Ovary (tissue), 7 donors: ENCODE measurements at regions not wholly inside any gene's neighbourhood (a gene's known extent, or its start where the extent isn't known, plus 50 kb on each side); places are given as distances from the start of the nearest gene placed in this dataset.

Source experiments
- DNase-seq, 5 donors: peaks; one replicate each; pipeline ENCODE4 v3.0.0-alpha.2; 2019 to 2020
- H3K27ac ChIP-seq, 2 donors: fragments of 200-600 bp; one replicate each; pipeline versions ENCODE4 v1.5.1 to v1.8.0; 2019 to 2022
- H3K27me3 ChIP-seq: fragments of 200-600 bp; one replicate; pipeline ENCODE4 v1.8.0; 2022
- H3K36me3 ChIP-seq: fragments of 200-600 bp; sonication (generic); one replicate; pipeline ENCODE4 v1.5.1; 2019
- H3K4me1 ChIP-seq: one replicate; pipeline ENCODE4 v1.8.1; 2013; ENCODE audit warnings: mild to moderate bottlenecking, moderate library complexity; ENCODE audit not compliant: insufficient read depth
- H3K4me3 ChIP-seq: fragments of 200-600 bp; sonication (generic); one replicate; pipeline ENCODE4 v1.5.1; 2017
- H3K9me3 ChIP-seq, 2 donors: fragments of 200-600 bp in 1 of 2; sonication (generic) in 1 of 2; one replicate each; pipeline versions ENCODE4 v1.5.1 to v1.8.1; 2013 to 2019; ENCODE audit warnings: mild to moderate bottlenecking in 1 of 2, moderate library complexity in 1 of 2
- EP300 ChIP-seq: sonication (generic); formaldehyde crosslinking; IDR thresholded peaks from one replicate; pipeline ENCODE4 v1.6.1; 2017; ENCODE audit warnings: antibody characterized with exemption
- POLR2A ChIP-seq: fragments of 450-650 bp; IDR thresholded peaks from one replicate; pipeline ENCODE4 v1.6.1; 2017; ENCODE audit warnings: antibody characterized with exemption, mild to moderate bottlenecking, moderate library complexity
- WGBS, 3 donors: extraction: QIAGEN DNeasy Blood & Tissue Kit in 1 of 3; methylation state at CpG; one replicate each; pipeline versions ENCODE4 v1.1.5 to v1.1.7; 2013 to 2017; 5-methylcytosine and 5-hydroxymethylcytosine counted together
- intact Hi-C, 4 donors: fragments of 100-400 bp; cut with DNase I; formaldehyde crosslinking; loops; one replicate each; pipeline versions ENCODE4 v1.11.0 to v1.15.1; 2022 to 2023
- TF ChIP-seq, protein P1 (sequence below), 3 donors: fragments of 450-650 bp in 2 of 3; fragments of 200-600 bp in 1 of 3; IDR thresholded peaks; one replicate each; pipeline versions ENCODE4 v1.5.1 to v1.8.0; 2016 to 2022; ENCODE audit warnings: antibody characterized with exemption in 3 of 3, mild to moderate bottlenecking in 1 of 3
- donor health status: DM: no; HTN: no; CAD: no; lungs with moderate emphysema.
- donor health status: DM: no; HTN: no; CAD: no.
- donor health status: Bipolar disorder and iron deficiency.
- donor health status: DM: no; HTN: no; CAD: no.
- donor health status: DM: yes; HTN: yes; CAD: no.

DNA sequence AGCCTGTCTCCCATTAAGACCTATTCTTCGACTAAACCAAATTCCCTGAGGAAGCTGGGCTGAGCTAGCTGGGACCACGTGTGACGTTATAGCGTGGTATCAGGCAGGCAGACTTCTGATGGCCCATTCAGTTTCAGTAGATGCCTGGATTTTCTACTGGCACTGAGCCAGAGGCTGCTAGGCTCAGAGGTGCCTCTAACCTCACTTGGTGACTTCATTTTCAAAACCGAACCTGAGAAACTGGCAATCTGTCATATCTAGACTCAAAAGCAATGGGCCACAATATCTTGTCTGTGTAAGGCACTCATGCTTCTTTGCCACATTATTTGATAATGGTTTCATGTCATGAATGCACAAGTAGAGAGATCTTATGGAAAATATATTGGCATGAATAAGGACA, 352.1 kb upstream of the AZI2 start:
- H3K27ac ChIP-seq: no peak overlapping the region
- TF ChIP-seq POLR2A (no peak), EP300 (no peak)
- TF ChIP-seq, protein P1, sequence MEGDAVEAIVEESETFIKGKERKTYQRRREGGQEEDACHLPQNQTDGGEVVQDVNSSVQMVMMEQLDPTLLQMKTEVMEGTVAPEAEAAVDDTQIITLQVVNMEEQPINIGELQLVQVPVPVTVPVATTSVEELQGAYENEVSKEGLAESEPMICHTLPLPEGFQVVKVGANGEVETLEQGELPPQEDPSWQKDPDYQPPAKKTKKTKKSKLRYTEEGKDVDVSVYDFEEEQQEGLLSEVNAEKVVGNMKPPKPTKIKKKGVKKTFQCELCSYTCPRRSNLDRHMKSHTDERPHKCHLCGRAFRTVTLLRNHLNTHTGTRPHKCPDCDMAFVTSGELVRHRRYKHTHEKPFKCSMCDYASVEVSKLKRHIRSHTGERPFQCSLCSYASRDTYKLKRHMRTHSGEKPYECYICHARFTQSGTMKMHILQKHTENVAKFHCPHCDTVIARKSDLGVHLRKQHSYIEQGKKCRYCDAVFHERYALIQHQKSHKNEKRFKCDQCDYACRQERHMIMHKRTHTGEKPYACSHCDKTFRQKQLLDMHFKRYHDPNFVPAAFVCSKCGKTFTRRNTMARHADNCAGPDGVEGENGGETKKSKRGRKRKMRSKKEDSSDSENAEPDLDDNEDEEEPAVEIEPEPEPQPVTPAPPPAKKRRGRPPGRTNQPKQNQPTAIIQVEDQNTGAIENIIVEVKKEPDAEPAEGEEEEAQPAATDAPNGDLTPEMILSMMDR (IDR thresholded peaks at IDR 0.05): no peak
- H3K4me3 ChIP-seq: no peak overlapping the region
- intact Hi-C loops: no loop called here
- no peaks in the 10 kb centered on the region for H3K4me1 ChIP-seq
- WGBS, 3 donors: 85 to 92% (median 90%) methylated on average over 5 of the region's 5 CpGs
- no peaks in the 10 kb centered on the region for H3K9me3 ChIP-seq
- no peak for DNase-seq
- H3K27me3 ChIP-seq: no peaks in the 10 kb centered on the region
- H3K36me3 ChIP-seq: no peaks in the 10 kb centered on the region

DNA sequence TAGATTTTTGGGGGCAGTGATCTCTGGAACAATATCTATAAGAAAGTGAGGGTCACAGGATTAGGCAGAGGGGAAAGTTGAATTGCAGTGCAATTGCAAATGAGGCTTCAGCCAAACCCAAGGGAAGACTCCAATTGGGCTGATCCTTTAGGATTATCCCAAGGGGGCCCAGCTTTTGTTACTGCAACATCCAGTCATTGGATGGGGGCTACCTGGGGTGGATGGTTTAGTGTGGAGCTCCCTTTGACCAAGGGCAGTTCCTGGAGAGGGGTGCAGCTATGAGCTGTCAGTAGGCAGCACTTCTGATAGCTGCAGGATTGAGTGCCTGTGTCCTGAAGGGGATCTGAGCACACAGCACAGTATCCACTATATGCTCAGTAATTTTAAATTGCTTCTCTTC, 355.2 kb upstream of the AZI2 start:
- Histone ChIP-seq H3K27ac (no peak overlapping the region), H3K9me3 (no peaks in the 10 kb centered on the region), H3K4me1 (no peaks in the 10 kb centered on the region), H3K36me3 (no peaks in the 10 kb centered on the region), H3K27me3 (no peaks in the 10 kb centered on the region), H3K4me3 (no peak overlapping the region)
- no peak for TF ChIP-seq POLR2A
- no peak for TF ChIP-seq EP300
- TF ChIP-seq, protein P1 (IDR thresholded peaks at IDR 0.05): no peak
- DNase-seq: no peak
- intact Hi-C loops: no loop called here

DNA sequence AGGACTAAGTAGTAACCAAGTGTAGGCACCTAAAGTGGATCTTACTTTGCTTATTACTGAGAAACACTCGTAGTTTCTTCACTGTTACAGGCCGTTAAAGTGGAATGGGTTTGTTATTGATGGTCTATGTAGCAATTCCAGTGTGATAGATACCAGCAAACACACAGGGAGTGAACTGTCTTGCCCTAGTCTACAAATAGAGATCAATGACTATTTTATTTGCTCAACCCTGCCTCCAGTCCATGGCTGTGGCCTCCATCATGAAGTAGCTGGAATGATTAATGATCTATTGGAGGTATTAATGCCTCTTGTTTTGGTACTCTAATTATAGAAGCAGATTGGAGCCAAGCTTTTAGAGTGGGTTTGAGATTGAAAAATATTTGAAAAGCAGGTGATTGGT, 362.7 kb upstream of the AZI2 start:
- WGBS, 3 donors: 74 to 87% (median 83%) methylated on average over 2 of the region's 2 CpGs
- no peak overlapping the region for H3K4me3 ChIP-seq

DNA sequence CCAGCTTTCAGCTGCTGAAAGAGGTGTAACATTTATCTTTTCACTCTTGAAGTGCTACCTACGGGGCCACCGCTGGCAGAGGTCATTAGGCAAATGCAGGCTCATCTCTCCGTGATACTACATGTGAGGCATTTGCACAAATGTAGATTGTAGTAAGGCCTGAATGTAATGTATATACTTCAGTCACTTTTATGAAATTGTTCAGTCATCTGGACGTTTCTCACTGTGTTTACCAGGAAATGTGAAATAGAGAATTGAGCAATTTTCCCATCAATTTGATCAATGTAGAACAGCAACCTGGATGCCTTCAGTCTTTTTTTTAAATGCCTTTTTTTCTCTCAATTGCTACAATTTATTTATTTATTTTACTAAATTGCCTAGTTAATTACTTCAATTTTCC, 368.3 kb upstream of the AZI2 start:
- TF ChIP-seq, protein P1 (IDR thresholded peaks at IDR 0.05): no peak
- TF ChIP-seq EP300: no peak
- TF ChIP-seq POLR2A: no peak
- DNase-seq: no peak
- intact Hi-C loops: no loop called here
- no peaks in the 10 kb centered on the region for H3K4me1 ChIP-seq
- H3K9me3 ChIP-seq: no peaks in the 10 kb centered on the region
- no peaks in the 10 kb centered on the region for H3K36me3 ChIP-seq
- 71 to 81% (median 79%) methylated on average over 4 of the region's 4 CpGs for WGBS, 3 donors
- no peak overlapping the region for H3K27ac ChIP-seq
- no peak overlapping the region for H3K4me3 ChIP-seq
- no peaks in the 10 kb centered on the region for H3K27me3 ChIP-seq

More for the DNA sequence above, 362.7 kb upstream of the AZI2 start:
- TF ChIP-seq, protein P1 (IDR thresholded peaks at IDR 0.05): no peak
- TF ChIP-seq EP300: no peak
- no peak for TF ChIP-seq POLR2A
- H3K27me3 ChIP-seq: no peaks in the 10 kb centered on the region
- DNase-seq: no peak
- no peaks in the 10 kb centered on the region for H3K9me3 ChIP-seq
- no peaks in the 10 kb centered on the region for H3K36me3 ChIP-seq
- H3K27ac ChIP-seq: no peak overlapping the region
- no peaks in the 10 kb centered on the region for H3K4me1 ChIP-seq
- intact Hi-C loops: no loop called here
